ENCODE measurements at regions not wholly inside any gene's neighbourhood (a gene's known extent, or its start where the extent isn't known, plus 50 kb on each side); places are given as distances from the start of the nearest gene placed in this dataset.

DNA sequence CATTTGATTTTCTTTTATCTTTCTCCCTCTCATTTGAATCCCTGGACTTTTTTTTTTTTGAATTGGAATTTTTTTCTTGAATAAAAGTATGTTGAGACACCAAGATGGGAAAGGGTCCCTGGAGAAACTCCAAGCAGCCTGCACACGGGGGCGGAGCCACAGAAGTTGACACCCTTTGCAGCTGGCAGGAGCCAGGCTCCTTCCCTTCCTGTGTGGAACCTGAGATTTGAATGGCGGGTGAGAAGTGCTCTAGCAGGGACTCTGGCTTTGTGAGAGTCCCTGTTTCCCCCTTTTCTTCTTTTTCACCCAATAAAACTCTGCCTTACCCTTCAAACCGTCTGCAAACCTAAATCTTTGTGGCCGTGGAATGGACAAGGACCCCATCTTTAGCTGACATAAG lies 1381.0 kb upstream of the MIR17HG start:
- ATAC-seq (ENCODE audit: insufficient number of reproducible peaks, low FRiP score, low read depth) (no peak), DNase-seq (ENCODE audit: low spot score) (no peak)

DNA sequence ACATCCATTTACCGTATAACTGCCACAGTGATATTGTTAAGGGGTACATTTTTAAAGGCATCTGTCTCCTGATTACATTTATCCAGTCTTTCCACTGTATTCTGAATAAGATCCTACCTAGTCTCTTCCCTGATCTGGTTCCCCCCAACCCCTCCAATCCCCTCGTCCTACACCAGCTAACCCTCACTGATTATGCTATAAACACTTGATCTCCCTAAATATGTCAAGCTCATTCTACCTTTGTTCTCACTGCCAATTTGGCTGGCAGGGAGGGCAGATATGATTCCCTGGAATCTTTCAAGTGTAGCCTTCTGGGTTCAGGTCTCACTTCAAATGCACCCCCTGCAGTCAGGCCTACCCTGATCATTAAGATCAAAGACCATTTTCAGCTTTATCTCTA lies 1379.8 kb upstream of the MIR17HG start:
- TF ChIP-seq, protein P1, sequence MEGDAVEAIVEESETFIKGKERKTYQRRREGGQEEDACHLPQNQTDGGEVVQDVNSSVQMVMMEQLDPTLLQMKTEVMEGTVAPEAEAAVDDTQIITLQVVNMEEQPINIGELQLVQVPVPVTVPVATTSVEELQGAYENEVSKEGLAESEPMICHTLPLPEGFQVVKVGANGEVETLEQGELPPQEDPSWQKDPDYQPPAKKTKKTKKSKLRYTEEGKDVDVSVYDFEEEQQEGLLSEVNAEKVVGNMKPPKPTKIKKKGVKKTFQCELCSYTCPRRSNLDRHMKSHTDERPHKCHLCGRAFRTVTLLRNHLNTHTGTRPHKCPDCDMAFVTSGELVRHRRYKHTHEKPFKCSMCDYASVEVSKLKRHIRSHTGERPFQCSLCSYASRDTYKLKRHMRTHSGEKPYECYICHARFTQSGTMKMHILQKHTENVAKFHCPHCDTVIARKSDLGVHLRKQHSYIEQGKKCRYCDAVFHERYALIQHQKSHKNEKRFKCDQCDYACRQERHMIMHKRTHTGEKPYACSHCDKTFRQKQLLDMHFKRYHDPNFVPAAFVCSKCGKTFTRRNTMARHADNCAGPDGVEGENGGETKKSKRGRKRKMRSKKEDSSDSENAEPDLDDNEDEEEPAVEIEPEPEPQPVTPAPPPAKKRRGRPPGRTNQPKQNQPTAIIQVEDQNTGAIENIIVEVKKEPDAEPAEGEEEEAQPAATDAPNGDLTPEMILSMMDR (IDR thresholded peaks at IDR 0.05) = no peak
- no peak for ATAC-seq (ENCODE audit: insufficient number of reproducible peaks, low FRiP score, low read depth)
- H3K27ac ChIP-seq = no peak overlapping the region
- H3K27me3 ChIP-seq (replicated peaks; ENCODE audit: insufficient read depth) = no peaks in the 10 kb centered on the region
- H3K4me1 ChIP-seq (ENCODE audit: control insufficient read depth in 1 of 2, low read depth in 2 of 2) = no peaks in the 10 kb centered on the region
- H3K36me3 ChIP-seq = no peaks in the 10 kb centered on the region
- H3K9me3 ChIP-seq = no peaks in the 10 kb centered on the region
- H3K4me3 ChIP-seq = no peak overlapping the region
- DNase-seq (ENCODE audit: low spot score) = no peak

More for the DNA sequence above, 1381.0 kb upstream of the MIR17HG start:
- H3K27ac ChIP-seq = no peak overlapping the region
- no peak overlapping the region for H3K4me3 ChIP-seq
- no peaks in the 10 kb centered on the region for H3K9me3 ChIP-seq
- H3K4me1 ChIP-seq (ENCODE audit: control insufficient read depth in 1 of 2, low read depth in 2 of 2) = no peaks in the 10 kb centered on the region
- TF ChIP-seq, protein P1 (IDR thresholded peaks at IDR 0.05) = no peak
- no peaks in the 10 kb centered on the region for H3K36me3 ChIP-seq
- H3K27me3 ChIP-seq (replicated peaks; ENCODE audit: insufficient read depth) = no peaks in the 10 kb centered on the region

DNA sequence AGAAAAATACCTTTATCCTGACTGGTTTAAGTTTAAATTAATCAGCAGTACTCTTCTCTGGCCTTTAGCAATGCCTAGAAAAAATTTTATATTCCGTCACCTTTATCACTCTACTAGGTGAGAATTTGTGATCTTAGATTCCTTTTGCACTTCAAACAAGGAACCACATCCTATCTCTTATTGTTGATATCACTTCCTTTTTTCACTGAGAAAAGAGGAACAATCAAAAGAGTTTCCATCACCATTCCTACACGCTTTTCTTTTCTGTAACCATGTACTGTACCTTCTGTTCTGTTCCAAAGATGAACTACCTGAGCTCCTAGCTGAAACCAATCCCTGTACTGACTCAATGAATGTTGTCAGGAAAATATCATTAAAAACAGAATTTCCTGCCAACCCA lies 1379.0 kb upstream of the MIR17HG start:
- DNase-seq (ENCODE audit: low spot score) (no peak), ATAC-seq (ENCODE audit: insufficient number of reproducible peaks, low FRiP score, low read depth) (no peak)
- Histone ChIP-seq H3K27me3 (replicated peaks; ENCODE audit: insufficient read depth) (no peaks in the 10 kb centered on the region), H3K27ac (no peak overlapping the region), H3K4me3 (no peak overlapping the region), H3K9me3 (no peaks in the 10 kb centered on the region), H3K4me1 (ENCODE audit: control insufficient read depth in 1 of 2, low read depth in 2 of 2) (no peaks in the 10 kb centered on the region), H3K36me3 (no peaks in the 10 kb centered on the region)
- TF ChIP-seq, protein P1 (IDR thresholded peaks at IDR 0.05) = no peak

DNA sequence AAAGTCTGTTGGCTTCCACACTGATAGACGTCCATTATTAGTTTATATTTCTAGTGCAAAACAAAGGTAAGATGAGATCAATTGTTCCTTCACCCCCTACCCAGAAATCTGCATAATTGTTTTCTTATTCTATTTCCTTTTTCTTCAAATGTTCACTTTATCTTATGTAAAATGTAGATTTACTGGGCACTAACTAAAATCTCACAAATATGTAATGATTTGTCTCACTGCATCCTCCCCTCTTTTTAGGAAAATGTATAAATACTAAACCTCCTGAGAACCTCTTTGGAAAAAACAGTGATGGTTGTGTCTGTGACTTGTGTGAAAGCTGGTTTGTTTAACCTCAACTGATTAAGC lies 1377.2 kb upstream of the MIR17HG start:
- ATAC-seq (ENCODE audit: insufficient number of reproducible peaks, low FRiP score, low read depth) (no peak), DNase-seq (ENCODE audit: low spot score) (no peak)
- Histone ChIP-seq H3K9me3 (no peaks in the 10 kb centered on the region), H3K27ac (no peak overlapping the region), H3K27me3 (replicated peaks; ENCODE audit: insufficient read depth) (no peaks in the 10 kb centered on the region), H3K36me3 (no peaks in the 10 kb centered on the region), H3K4me1 (ENCODE audit: control insufficient read depth in 1 of 2, low read depth in 2 of 2) (no peaks in the 10 kb centered on the region), H3K4me3 (no peak overlapping the region)
- TF ChIP-seq, protein P1 (IDR thresholded peaks at IDR 0.05) = no peak

DNA sequence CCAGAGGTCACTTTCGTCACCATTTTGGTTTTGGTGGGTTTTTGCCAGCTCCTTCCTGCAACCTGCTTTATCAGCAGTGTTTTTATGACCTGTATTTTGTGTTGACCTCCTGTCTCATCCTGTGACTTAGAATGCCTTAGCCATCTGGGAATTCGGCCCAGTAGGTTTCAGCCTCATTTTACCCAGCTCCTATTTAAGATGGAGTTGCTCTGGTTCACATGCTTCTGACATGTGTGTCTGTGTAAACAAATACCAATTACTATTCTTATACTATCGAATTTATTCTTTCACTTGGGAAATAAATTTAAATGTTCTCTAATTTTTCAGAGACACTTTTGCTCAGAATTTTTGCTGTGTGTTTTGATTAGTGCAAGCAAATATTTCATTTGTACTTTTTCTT lies 1370.3 kb upstream of the MIR17HG start:
- Histone ChIP-seq H3K36me3 (no peaks in the 10 kb centered on the region), H3K4me3 (no peak overlapping the region), H3K4me1 (ENCODE audit: control insufficient read depth in 1 of 2, low read depth in 2 of 2) (no peaks in the 10 kb centered on the region), H3K9me3 (no peaks in the 10 kb centered on the region), H3K27ac (no peak overlapping the region), H3K27me3 (replicated peaks; ENCODE audit: insufficient read depth) (no peaks in the 10 kb centered on the region)
- TF ChIP-seq, protein P1 (IDR thresholded peaks at IDR 0.05) = no peak
- DNase-seq (ENCODE audit: low spot score) (no peak), ATAC-seq (ENCODE audit: insufficient number of reproducible peaks, low FRiP score, low read depth) (no peak)

All from thoracic aorta (tissue), 2 donors.